Thyroid gland (tissue), 4 donors: ENCODE measurements at regions not wholly inside any gene's neighbourhood (a gene's known extent, or its start where the extent isn't known, plus 50 kb on each side); places are given as distances from the start of the nearest gene placed in this dataset.

Source experiments
- POLR2A ChIP-seq, 2 donors: fragments of 450-650 bp; IDR thresholded peaks; one replicate each; pipeline ENCODE4 v1.6.1; 2017; ENCODE audit warnings: antibody characterized with exemption in 2 of 2, mild to moderate bottlenecking in 2 of 2, moderate library complexity in 1 of 2
- TF ChIP-seq, protein P1 (sequence below), 6 experiments: fragments of 200-600 bp in 3 of 6; fragments of 450-650 bp in 3 of 6; sonication (generic) in 3 of 6; IDR thresholded peaks; one replicate each; pipeline ENCODE4 v1.5.1; 2016 to 2019; ENCODE audit warnings: antibody characterized with exemption in 6 of 6, mild to moderate bottlenecking in 2 of 6, inconsistent platforms in 1 of 6, moderate library complexity in 1 of 6

DNA sequence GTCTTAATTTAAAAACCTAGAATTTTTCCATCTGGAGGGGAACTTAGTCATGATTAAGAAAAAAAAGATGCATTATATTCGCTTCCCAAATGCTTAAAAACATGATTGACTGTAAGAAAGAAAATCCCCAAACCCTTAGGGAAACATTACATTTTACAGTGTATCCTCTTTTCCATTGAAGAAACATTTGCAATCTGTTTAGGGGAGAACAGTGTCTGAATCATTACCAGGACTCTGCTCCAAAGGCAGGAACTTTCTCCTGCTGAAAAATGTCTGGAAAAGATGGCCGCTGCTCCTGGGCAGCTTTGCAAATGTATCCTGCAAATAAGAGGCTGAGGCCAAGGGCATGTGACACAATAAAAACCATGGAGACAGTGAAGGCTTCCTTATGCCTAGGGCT, 173.7 kb downstream of the BUB3 start:
- TF ChIP-seq POLR2A (IDR thresholded peaks at IDR 0.05) = no peak
- TF ChIP-seq, protein P1, sequence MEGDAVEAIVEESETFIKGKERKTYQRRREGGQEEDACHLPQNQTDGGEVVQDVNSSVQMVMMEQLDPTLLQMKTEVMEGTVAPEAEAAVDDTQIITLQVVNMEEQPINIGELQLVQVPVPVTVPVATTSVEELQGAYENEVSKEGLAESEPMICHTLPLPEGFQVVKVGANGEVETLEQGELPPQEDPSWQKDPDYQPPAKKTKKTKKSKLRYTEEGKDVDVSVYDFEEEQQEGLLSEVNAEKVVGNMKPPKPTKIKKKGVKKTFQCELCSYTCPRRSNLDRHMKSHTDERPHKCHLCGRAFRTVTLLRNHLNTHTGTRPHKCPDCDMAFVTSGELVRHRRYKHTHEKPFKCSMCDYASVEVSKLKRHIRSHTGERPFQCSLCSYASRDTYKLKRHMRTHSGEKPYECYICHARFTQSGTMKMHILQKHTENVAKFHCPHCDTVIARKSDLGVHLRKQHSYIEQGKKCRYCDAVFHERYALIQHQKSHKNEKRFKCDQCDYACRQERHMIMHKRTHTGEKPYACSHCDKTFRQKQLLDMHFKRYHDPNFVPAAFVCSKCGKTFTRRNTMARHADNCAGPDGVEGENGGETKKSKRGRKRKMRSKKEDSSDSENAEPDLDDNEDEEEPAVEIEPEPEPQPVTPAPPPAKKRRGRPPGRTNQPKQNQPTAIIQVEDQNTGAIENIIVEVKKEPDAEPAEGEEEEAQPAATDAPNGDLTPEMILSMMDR (IDR thresholded peaks at IDR 0.05) = no peak
